Mucosa of descending colon (tissue), 3 donors: ENCODE measurements at regions not wholly inside any gene's neighbourhood (a gene's known extent, or its start where the extent isn't known, plus 50 kb on each side); places are given as distances from the start of the nearest gene placed in this dataset.
"Not testable (repeated sequence)": the region's sequence is repeated elsewhere in the genome, so short reads cannot be mapped to it uniquely, and the experiment has no call there.

Source experiments
- ATAC-seq: fragments of 200-7000 bp; cut with Tn5 transposase; one replicate; pipeline ENCODE4 v1.9.1; 2020; ENCODE audit warnings: mild to moderate bottlenecking, moderate library complexity
- DNase-seq, 3 donors: peaks; one replicate each; pipeline ENCODE4 v3.0.0-alpha.2; 2020
- H3K36me3 ChIP-seq: fragments of 200-600 bp; one replicate; pipeline ENCODE4 v1.8.0; 2021; ENCODE audit warnings: low read depth, mild to moderate bottlenecking
- H3K4me1 ChIP-seq: fragments of 200-600 bp; one replicate; pipeline ENCODE4 v1.8.0; 2021; ENCODE audit warnings: low read depth, mild to moderate bottlenecking
- H3K4me3 ChIP-seq: fragments of 200-600 bp; one replicate; pipeline ENCODE4 v1.8.0; 2021; ENCODE audit warnings: mild to moderate bottlenecking
- H3K9me3 ChIP-seq: fragments of 200-600 bp; one replicate; pipeline ENCODE4 v1.8.0; 2021; ENCODE audit warnings: mild to moderate bottlenecking
- intact Hi-C, 2 donors: fragments of 100-400 bp; cut with DNase I in 1 of 2; cut with micrococcal nuclease in 1 of 2; formaldehyde crosslinking; loops; one replicate each; pipeline versions ENCODE4 v1.11.0 to v1.11.1; 2022; cut with DNase I, micrococcal nuclease
- TF ChIP-seq, protein P1 (sequence below): fragments of 200-600 bp; IDR thresholded peaks from one replicate; pipeline ENCODE4 v1.8.0; 2022; ENCODE audit warnings: antibody characterized with exemption, mild to moderate bottlenecking
- donor health status: DM: no; HTN: no; CAD: no; lungs with moderate emphysema.
- donor health status: DM: no; HTN: no; CAD: no.
- donor health status: DM: no; HTN: yes; CAD: no.

DNA sequence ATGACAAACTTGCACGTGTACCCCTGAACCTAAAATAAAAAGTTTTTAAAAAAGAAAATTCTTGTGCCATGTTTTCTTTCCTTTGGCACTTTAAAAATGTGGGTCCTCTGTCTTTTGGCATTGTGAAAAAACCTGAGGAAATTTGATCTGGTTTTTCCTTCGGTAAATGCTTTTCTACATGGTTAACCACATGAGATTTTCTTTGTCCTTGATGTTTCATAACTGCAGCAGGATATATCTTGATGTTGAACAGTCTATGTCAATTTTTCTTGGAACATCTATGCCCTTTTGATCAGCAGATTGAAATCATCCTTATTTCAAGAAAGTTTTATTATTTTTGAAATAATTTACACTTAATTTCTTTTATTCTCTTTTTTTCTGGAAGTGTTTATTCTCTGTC, 109.1 kb downstream of the TMEM17 start:
- H3K36me3 ChIP-seq, result no peaks in the 10 kb centered on the region
- no peaks in the 10 kb centered on the region for H3K4me1 ChIP-seq
- no peaks in the 10 kb centered on the region for H3K9me3 ChIP-seq
- ATAC-seq (no peak), DNase-seq (no peak)
- intact Hi-C loops, result no loop called here
- TF ChIP-seq, protein P1, sequence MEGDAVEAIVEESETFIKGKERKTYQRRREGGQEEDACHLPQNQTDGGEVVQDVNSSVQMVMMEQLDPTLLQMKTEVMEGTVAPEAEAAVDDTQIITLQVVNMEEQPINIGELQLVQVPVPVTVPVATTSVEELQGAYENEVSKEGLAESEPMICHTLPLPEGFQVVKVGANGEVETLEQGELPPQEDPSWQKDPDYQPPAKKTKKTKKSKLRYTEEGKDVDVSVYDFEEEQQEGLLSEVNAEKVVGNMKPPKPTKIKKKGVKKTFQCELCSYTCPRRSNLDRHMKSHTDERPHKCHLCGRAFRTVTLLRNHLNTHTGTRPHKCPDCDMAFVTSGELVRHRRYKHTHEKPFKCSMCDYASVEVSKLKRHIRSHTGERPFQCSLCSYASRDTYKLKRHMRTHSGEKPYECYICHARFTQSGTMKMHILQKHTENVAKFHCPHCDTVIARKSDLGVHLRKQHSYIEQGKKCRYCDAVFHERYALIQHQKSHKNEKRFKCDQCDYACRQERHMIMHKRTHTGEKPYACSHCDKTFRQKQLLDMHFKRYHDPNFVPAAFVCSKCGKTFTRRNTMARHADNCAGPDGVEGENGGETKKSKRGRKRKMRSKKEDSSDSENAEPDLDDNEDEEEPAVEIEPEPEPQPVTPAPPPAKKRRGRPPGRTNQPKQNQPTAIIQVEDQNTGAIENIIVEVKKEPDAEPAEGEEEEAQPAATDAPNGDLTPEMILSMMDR, result no peak
- no peak overlapping the region for H3K4me3 ChIP-seq

DNA sequence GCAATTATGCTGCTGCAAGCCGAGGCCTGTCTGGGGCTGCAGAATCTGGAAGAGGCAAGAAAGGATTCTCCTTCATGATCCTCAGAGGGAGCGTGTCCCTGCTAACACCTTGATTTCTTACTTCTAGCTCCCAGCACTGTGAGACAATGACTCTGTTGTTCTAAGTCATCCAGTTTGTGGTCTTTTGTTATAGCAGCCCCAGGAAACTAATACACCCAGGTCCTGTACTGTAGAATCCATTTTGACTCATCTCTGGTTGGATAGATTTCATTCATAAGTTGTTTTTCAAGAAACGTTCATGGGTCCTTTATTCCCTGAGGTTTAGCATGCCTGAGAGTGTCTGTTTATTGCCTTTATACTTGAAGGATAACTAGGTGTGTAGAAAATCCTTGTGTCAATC, 112.7 kb downstream of the TMEM17 start:
- no peak for DNase-seq
- H3K4me3 ChIP-seq, result no peak overlapping the region
- no peaks in the 10 kb centered on the region for H3K4me1 ChIP-seq
- H3K36me3 ChIP-seq, result no peaks in the 10 kb centered on the region
- no peaks in the 10 kb centered on the region for H3K9me3 ChIP-seq
- TF ChIP-seq, protein P1, result no peak
- no peak for ATAC-seq
- intact Hi-C loops, result no loop called here

DNA sequence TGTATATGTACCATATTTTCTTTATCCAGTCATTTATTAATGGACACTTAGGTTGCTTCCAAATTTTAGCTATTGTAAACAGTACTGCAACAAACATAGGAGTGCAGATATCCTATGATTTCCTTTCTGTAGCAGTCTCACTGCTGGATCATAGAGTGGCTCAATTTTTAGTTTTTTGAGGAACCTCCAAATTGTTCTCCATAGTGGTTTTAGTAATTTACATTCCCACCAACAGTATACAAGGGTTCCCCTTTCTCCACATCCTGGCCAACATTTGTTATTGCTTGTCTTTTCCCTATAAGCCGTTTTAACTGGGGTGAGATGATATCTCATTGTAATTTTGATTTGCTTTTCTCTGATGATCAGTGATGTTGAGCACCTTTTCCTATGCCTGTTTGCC, 114.3 kb downstream of the TMEM17 start:
- intact Hi-C loops, result no loop called here
- no peak for ATAC-seq
- Histone ChIP-seq H3K9me3 (no peaks in the 10 kb centered on the region), H3K4me1 (no peaks in the 10 kb centered on the region), H3K36me3 (no peaks in the 10 kb centered on the region), H3K4me3 (no peak overlapping the region)
- TF ChIP-seq, protein P1, result no peak
- DNase-seq, result no peak

- intact Hi-C loops, result loop anchor here in 1 of 2 donors (10.0 kb wide), 1 partner anchor 262 kb away; no protein-coding TSS in a partner anchor
- not testable (repeated sequence) for H3K9me3 ChIP-seq, H3K4me1 ChIP-seq, DNase-seq, H3K4me3 ChIP-seq, H3K36me3 ChIP-seq, ATAC-seq
Measured at GRCh38 chr2:62386378-62386777, 119.6 kb downstream of the TMEM17 start.

- Histone ChIP-seq H3K36me3 (no peaks in the 10 kb centered on the region), H3K9me3 (no peaks in the 10 kb centered on the region), H3K4me1 (no peaks in the 10 kb centered on the region), H3K4me3 (no peak overlapping the region)
- TF ChIP-seq, protein P1, result no peak
- intact Hi-C loops, result loop anchor here in 1 of 2 donors (10.0 kb wide), 1 partner anchor 259 kb away; no protein-coding TSS in a partner anchor
- DNase-seq (no peak), ATAC-seq (no peak)
Measured at GRCh38 chr2:62383846-62384245, 122.1 kb downstream of the TMEM17 start.

GRCh38 chr2:62382757-62383156, 123.2 kb downstream of the TMEM17 start:
- ATAC-seq (no peak), DNase-seq (no peak)
- intact Hi-C loops, result loop anchor here in 1 of 2 donors (10.0 kb wide), 1 partner anchor 258 kb away; no protein-coding TSS in a partner anchor
- Histone ChIP-seq H3K4me3 (no peak overlapping the region), H3K36me3 (no peaks in the 10 kb centered on the region), H3K9me3 (no peaks in the 10 kb centered on the region), H3K4me1 (no peaks in the 10 kb centered on the region)
- TF ChIP-seq, protein P1, result no peak
